ENCODE measurements at regions not wholly inside any gene's neighbourhood (a gene's known extent, or its start where the extent isn't known, plus 50 kb on each side); places are given as distances from the start of the nearest gene placed in this dataset.

- TF ChIP-seq TEAD4 (IDR thresholded peaks at IDR 0.05) (no peak), EP300 (IDR thresholded peaks at IDR 0.05; ENCODE audit: borderline replicate concordance) (no peak), REST (IDR thresholded peaks at IDR 0.05; ENCODE audit: low read depth) (no peak)
Measured at GRCh38 chr17:71320009-71320796, 800.6 kb upstream of the SOX9 start.
